GM19463 (cell line): ENCODE measurements at regions not wholly inside any gene's neighbourhood (a gene's known extent, or its start where the extent isn't known, plus 50 kb on each side); places are given as distances from the start of the nearest gene placed in this dataset.

Experiments used
- ATAC-seq: cut with Tn5 transposase; IDR thresholded peaks from one replicate; pipeline ENCODE4 v1.9.1; 2021; ENCODE audit warnings: mild to moderate bottlenecking, moderate library complexity; ENCODE audit not compliant: unreplicated experiment

- peak; percentile 46 for ATAC-seq
Measured at GRCh38 chr4:165610679-165611437, 232.1 kb downstream of the CPE start.

GRCh38 chr4:165612936-165613335, 234.1 kb downstream of the CPE start:
- peak; percentile 93 for ATAC-seq

DNA sequence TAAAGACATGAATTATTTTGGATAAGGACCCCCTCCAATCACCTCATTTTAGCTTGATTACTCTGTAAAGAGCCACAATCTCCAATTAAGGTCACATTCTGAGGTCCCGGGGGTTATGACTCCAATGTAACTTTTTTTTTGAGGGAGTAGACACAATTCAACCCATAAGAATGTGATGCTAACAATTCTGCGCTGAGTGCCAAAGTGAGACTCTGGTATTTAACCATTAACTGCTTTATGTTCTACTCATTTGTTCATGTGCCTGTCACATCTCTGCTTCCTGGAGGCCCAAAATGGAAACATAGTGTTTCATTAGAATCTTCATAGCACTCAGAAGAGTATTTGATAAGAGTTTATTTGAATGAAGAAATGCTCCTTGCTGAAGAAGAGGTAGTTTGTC, 234.8 kb downstream of the CPE start:
- ATAC-seq, result no peak

GRCh38 chr4:165620913-165621312, 242.1 kb downstream of the CPE start:
- ATAC-seq, result no peak

- ATAC-seq, result no peak
Measured at GRCh38 chr4:165621983-165622382, 243.2 kb downstream of the CPE start.

GRCh38 chr4:165625281-165625680, 246.5 kb downstream of the CPE start:
- ATAC-seq, result no peak

DNA sequence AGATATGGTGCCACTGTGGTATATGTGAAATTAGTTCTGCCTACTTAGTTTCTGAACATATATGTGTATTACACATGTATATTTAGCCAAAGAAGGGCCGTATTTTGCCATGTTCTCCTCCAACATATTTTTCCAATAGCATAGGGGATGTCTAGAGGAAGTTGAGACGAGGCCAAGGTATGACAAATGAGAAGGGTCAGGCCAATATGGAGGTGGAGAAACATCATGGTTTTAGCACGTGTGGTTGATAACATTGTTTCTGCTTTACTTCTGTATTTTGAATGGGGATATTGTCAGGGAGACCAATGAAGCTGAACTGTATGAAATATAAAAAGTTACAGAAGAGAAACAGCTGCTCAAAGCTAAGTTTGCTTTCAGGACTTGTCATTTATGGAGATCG, 246.7 kb upstream of the TLL1 start:
- no peak for ATAC-seq

GRCh38 chr4:165627128-165627527, 245.9 kb upstream of the TLL1 start:
- ATAC-seq, result no peak

- no peak for ATAC-seq
Measured at GRCh38 chr4:165627548-165627947, 245.5 kb upstream of the TLL1 start.

GRCh38 chr4:165628572-165628971, 244.5 kb upstream of the TLL1 start:
- no peak for ATAC-seq

- no peak for ATAC-seq
Measured at GRCh38 chr4:165630671-165631070, 242.4 kb upstream of the TLL1 start.

DNA sequence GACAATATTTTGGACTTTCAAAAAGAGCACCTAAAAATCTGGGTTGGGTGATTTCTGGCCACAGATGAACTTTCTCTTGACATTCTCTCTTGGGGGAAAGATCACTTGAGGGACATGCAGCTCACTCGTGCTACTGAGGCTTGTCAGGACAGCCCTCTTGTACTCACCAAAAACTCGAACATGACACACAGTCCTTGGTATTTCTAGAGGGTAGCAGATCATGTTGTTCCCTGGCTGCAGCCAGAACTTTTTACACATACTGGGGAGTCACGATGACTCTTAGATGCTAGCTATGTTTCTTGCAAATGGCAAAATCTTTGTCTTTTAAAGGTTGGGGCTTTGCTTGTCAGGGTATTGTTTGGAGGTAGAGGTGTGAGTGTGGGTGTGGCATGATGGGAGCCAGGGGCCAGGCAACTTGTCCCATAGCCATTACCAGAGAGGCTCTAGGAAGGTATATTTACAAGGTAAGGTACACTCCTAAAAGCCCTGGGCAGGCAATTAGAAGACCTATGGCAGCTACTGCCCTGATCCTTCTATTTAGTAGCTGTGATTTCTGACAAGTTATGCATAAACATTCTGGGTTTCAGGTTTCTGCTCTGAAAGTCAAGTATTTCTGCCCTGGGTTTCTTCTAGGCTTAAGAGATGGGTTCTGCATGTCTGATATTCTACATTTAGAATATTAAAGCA, 241.7 kb upstream of the TLL1 start:
- ATAC-seq, result no peak

DNA sequence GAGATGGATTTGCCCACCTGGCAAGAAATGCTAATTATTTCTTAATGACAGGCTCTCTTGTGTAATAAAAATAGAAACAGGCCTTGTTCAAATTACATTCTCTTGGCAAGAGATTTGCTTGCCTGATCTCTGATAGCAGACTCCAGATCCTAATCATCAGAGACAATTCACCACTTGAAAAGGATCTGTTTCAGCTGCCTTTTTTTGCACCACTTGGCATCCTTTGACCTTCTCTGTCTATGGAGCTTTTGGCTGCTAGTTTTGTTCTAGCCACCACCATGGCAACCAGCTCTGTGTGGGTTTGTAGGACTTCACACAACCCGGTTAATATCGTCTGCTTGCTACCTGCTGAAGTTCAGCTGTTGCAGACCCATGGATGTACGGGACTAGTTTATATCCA, 241.1 kb upstream of the TLL1 start:
- ATAC-seq, result no peak

- ATAC-seq, result no peak
Measured at GRCh38 chr4:165634766-165635165, 238.3 kb upstream of the TLL1 start.

GRCh38 chr4:165635381-165635780, 237.7 kb upstream of the TLL1 start:
- no peak for ATAC-seq

DNA sequence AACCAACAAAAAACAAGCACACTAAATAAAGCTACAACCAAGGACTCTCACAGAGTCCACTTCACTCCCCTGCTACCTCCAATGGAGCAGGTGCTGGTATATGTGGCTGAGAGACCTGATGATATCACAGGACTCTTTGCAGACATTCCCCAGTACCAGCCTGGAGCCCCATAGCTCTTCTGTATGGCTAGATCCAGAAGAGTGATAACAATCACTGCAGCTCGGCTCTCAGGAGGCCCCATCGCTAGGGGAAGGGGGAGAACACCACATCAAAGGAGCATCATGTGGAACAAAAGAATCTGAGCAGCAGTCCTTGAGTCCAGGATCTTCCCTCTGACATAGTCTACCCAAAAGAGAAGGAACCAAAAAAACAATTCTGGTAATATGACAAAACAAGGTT, 237.1 kb upstream of the TLL1 start:
- ATAC-seq, result no peak

DNA sequence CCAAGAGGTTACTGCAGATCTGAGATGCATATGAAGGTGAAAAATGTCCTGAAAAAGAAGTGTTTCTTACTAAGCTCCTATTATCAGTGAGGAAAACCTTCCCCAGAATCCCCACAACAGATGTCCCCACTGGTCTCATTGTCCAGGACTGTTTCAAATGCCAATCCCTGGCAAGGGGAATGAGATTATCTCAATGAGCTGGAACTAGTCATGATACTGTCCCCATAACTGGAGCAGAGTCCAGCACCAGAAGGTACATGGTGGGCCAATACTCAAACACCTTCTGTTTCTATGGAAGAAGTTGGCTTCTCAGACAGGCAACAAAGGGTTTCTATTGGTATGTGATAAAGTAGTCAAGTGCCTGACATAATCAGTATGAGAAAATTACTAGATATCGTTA, 221.1 kb upstream of the TLL1 start:
- no peak for ATAC-seq

- no peak for ATAC-seq
Measured at GRCh38 chr4:165654556-165654955, 218.5 kb upstream of the TLL1 start.

DNA sequence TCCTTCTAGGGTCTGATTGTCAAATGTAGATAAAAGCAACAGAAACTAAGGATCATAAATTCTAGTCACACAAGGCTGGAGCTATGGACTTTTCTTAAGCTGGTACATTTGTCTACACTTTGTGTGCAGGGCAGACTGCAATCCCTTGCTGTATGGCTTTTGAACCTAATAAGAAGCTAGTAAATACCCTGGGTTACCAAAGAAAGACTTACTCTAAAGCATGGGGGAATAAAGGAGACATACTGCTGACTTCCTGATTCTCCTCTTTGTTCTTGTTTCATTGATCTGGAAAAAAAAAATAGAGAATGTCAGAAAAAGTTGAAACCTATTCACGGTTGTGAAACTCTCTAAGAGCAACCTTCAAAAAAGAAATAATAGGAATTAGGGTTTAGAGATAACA, 216.6 kb upstream of the TLL1 start:
- no peak for ATAC-seq

DNA sequence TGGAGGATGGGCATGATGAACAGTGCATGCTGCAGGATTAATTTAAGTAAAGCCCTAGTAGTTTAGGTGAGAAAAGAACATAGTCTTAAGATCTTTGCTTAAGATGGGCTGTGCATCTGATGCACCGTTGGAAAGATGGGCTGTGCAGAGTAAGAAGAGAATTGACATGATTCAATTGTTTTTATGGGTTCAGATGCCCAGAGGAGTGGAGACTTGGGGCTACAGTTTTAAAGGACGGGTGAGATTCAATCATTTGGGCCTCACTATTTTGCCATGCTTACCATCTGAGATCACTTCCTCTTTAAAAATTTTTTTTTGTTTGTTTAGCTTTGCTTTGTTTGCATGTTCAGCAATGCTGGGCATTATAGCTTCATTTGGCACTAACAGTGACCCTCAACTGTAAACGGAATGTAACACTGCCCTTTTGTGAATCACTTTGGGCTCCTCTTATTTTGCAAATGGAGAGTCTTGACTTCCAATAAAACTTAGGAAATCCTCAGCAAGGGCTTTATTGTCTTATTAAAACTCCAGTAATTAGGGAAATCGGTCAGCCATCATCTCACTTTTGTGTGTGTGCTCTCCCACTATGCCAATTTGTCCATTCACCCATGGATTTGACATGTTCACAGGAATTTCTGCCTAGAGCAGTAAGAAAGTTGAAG, 216.1 kb upstream of the TLL1 start:
- no peak for ATAC-seq

- no peak for ATAC-seq
Measured at GRCh38 chr4:165662341-165662740, 210.7 kb upstream of the TLL1 start.

GRCh38 chr4:165663411-165663810, 209.6 kb upstream of the TLL1 start:
- no peak for ATAC-seq
